ENCODE measurements at regions not wholly inside any gene's neighbourhood (a gene's known extent, or its start where the extent isn't known, plus 50 kb on each side); places are given as distances from the start of the nearest gene placed in this dataset.

- H3K9me3 Mint-ChIP-seq: peaks cover 23% of the 10 kb centered on the region
- peaks cover 4% of the 10 kb centered on the region for H3K36me3 Mint-ChIP-seq
- DNase-seq (ENCODE audit: low spot score in 2 of 2, unreplicated experiment in 2 of 2): no peak
- no peak overlapping the region for H3K4me3 Mint-ChIP-seq
- no peaks in the 10 kb centered on the region for H3K27me3 Mint-ChIP-seq (ENCODE audit: low read depth)
- no peak overlapping the region for H3K27ac Mint-ChIP-seq
- peaks cover 2% of the 10 kb centered on the region for H3K4me1 Mint-ChIP-seq
- TF ChIP-seq CTCF (IDR thresholded peaks at IDR 0.05; ENCODE audit: unreplicated experiment): no peak
Observed at GRCh38 chr2:66340521-66340920, 94.4 kb upstream of the MEIS1 start.

- Mint-ChIP-seq H3K4me1 (peaks cover 17% of the 10 kb centered on the region), H3K4me3 (no peak overlapping the region), H3K36me3 (no peaks in the 10 kb centered on the region), H3K9me3 (peaks cover 4% of the 10 kb centered on the region), H3K27me3 (ENCODE audit: low read depth) (no peaks in the 10 kb centered on the region), H3K27ac (no peak overlapping the region)
- TF ChIP-seq CTCF (IDR thresholded peaks at IDR 0.05; ENCODE audit: unreplicated experiment): no peak
- DNase-seq (ENCODE audit: low spot score in 2 of 2, unreplicated experiment in 2 of 2): no peak
Observed at GRCh38 chr2:66334237-66335029, 100.5 kb upstream of the MEIS1 start.

GRCh38 chr2:66331176-66331575 lies 103.7 kb upstream of the MEIS1 start:
- DNase-seq (ENCODE audit: low spot score in 2 of 2, unreplicated experiment in 2 of 2): no peak
- H3K36me3 Mint-ChIP-seq: no peaks in the 10 kb centered on the region
- no peaks in the 10 kb centered on the region for H3K27me3 Mint-ChIP-seq (ENCODE audit: low read depth)
- H3K27ac Mint-ChIP-seq: no peak overlapping the region
- H3K9me3 Mint-ChIP-seq: peaks cover 4% of the 10 kb centered on the region
- TF ChIP-seq CTCF (IDR thresholded peaks at IDR 0.05; ENCODE audit: unreplicated experiment): no peak
- peaks cover 43% of the 10 kb centered on the region for H3K4me1 Mint-ChIP-seq
- H3K4me3 Mint-ChIP-seq: no peak overlapping the region

GRCh38 chr2:66329081-66329605 lies 105.8 kb upstream of the MEIS1 start:
- Mint-ChIP-seq H3K4me3 (no peak overlapping the region), H3K9me3 (no peaks in the 10 kb centered on the region), H3K27me3 (ENCODE audit: low read depth) (no peaks in the 10 kb centered on the region), H3K4me1 (peaks cover 51% of the 10 kb centered on the region), H3K36me3 (no peaks in the 10 kb centered on the region), H3K27ac (peak overlapping the region; percentile 26)
- no peak for DNase-seq (ENCODE audit: low spot score in 2 of 2, unreplicated experiment in 2 of 2)
- TF ChIP-seq CTCF (IDR thresholded peaks at IDR 0.05; ENCODE audit: unreplicated experiment): no peak

GRCh38 chr2:66327066-66327740 lies 107.7 kb upstream of the MEIS1 start:
- Mint-ChIP-seq H3K27me3 (ENCODE audit: low read depth) (no peaks in the 10 kb centered on the region), H3K9me3 (no peaks in the 10 kb centered on the region), H3K4me3 (no peak overlapping the region), H3K27ac (peak overlapping the region; percentile 40), H3K36me3 (no peaks in the 10 kb centered on the region), H3K4me1 (peaks cover 68% of the 10 kb centered on the region)
- no peak for TF ChIP-seq CTCF (IDR thresholded peaks at IDR 0.05; ENCODE audit: unreplicated experiment)
- no peak for DNase-seq (ENCODE audit: low spot score in 2 of 2, unreplicated experiment in 2 of 2)

Data from mesothelial cell of epicardium (in vitro differentiated cells).